ENCODE measurements at regions not wholly inside any gene's neighbourhood (a gene's known extent, or its start where the extent isn't known, plus 50 kb on each side); places are given as distances from the start of the nearest gene placed in this dataset.

- H3K27ac ChIP-seq (ENCODE audit: low read depth), result no peak overlapping the region
- peaks cover 6% of the 10 kb centered on the region for H3K27me3 Mint-ChIP-seq (ENCODE audit: insufficient read depth, low read depth, poor library complexity)
- TF ChIP-seq ZNF331 (CRISPR knock-in tag; IDR thresholded peaks at IDR 0.05; ENCODE audit: low read depth), result no peak
- no peak for TF ChIP-seq STAT1 (IDR thresholded peaks at IDR 0.05; ENCODE audit: unreplicated experiment)
- TF ChIP-seq NANOG (IDR thresholded peaks at IDR 0.05; ENCODE audit: borderline replicate concordance), result no peak
- TF ChIP-seq REST (IDR thresholded peaks at IDR 0.05; ENCODE audit: unreplicated experiment), result no peak
- TF ChIP-seq CTCF (conservative IDR thresholded peaks at IDR 0.05; ENCODE audit: low read depth in 2 of 2), result no peak
- no peak for TF ChIP-seq EZH2 (IDR thresholded peaks at IDR 0.05; ENCODE audit: low read depth, unreplicated experiment)
- TF ChIP-seq ZNF462 (CRISPR knock-in tag; IDR thresholded peaks at IDR 0.05), result no peak
- TF ChIP-seq ZNF114 (CRISPR knock-in tag; IDR thresholded peaks at IDR 0.05), result no peak
- TF ChIP-seq JUNB (IDR thresholded peaks at IDR 0.05; ENCODE audit: unreplicated experiment), result no peak
- no peak for TF ChIP-seq CREB1 (CRISPR knock-in tag; IDR thresholded peaks at IDR 0.05; ENCODE audit: low read depth)
- no peak for TF ChIP-seq ETS1 (IDR thresholded peaks at IDR 0.05)
- TF ChIP-seq EZH2phosphoT487 (IDR thresholded peaks at IDR 0.05; ENCODE audit: unreplicated experiment), result no peak
- TF ChIP-seq POLR2AphosphoS5 (IDR thresholded peaks at IDR 0.05; ENCODE audit: low read depth), result no peak
- no peaks in the 10 kb centered on the region for H3K4me1 ChIP-seq (ENCODE audit: insufficient read depth)
- H3K4me2 ChIP-seq, result no peak overlapping the region
- no peak for DNase-seq (ENCODE audit: low spot score)
- no peaks in the 10 kb centered on the region for H3K36me3 Mint-ChIP-seq (ENCODE audit: low read depth)
- H3K79me2 ChIP-seq (replicated peaks; ENCODE audit: insufficient read depth), result no peaks in the 10 kb centered on the region
- H3K27me3 ChIP-seq (ENCODE audit: insufficient read depth), result no peaks in the 10 kb centered on the region
- H3K4me3 ChIP-seq, result no peak overlapping the region
- no peaks in the 10 kb centered on the region for H3K4me1 Mint-ChIP-seq
- no peaks in the 10 kb centered on the region for H3K36me3 ChIP-seq (ENCODE audit: insufficient read depth)
- no peaks in the 10 kb centered on the region for H3F3A ChIP-seq (replicated peaks; ENCODE audit: low read depth)
- H3K27ac Mint-ChIP-seq, result no peak overlapping the region
- H3K4me3 Mint-ChIP-seq, result no peak overlapping the region
- no peaks in the 10 kb centered on the region for H4K20me1 ChIP-seq (replicated peaks; ENCODE audit: insufficient read depth)
- H2AFZ ChIP-seq, result no peak overlapping the region
- H3K9me3 Mint-ChIP-seq, result peaks cover 3% of the 10 kb centered on the region; the same call in 1 of the 3 replicates
- H3K9me2 ChIP-seq (ENCODE audit: insufficient read depth), result no peaks in the 10 kb centered on the region
- ATAC-seq, result no peak
Observed at GRCh38 chr16:54715011-54715410, 215.7 kb upstream of the IRX5 start.
